ENCODE measurements at regions not wholly inside any gene's neighbourhood (a gene's known extent, or its start where the extent isn't known, plus 50 kb on each side); places are given as distances from the start of the nearest gene placed in this dataset.

GRCh38 chr2:241924069-241924908 is 54.8 kb downstream of the RTP5 start:
- no peak for DNase-seq

- no peak for DNase-seq
These were observed 55.4 kb downstream of the RTP5 start for GRCh38 chr2:241924909-241925250.

GRCh38 chr2:241925277-241925676 is 55.7 kb downstream of the RTP5 start:
- DNase-seq: no peak

GRCh38 chr2:241925821-241926441 is 56.4 kb downstream of the RTP5 start:
- no peak for DNase-seq

- DNase-seq: no peak
These were observed 57.2 kb downstream of the RTP5 start for GRCh38 chr2:241926541-241927311.

GRCh38 chr2:241929551-241930490 is 60.3 kb downstream of the RTP5 start:
- no peak for DNase-seq

GRCh38 chr2:241931084-241931975 is 61.8 kb downstream of the RTP5 start:
- DNase-seq: no peak

- no peak for DNase-seq
These were observed 62.7 kb downstream of the RTP5 start for GRCh38 chr2:241931976-241932898.

GRCh38 chr2:241932899-241933178 is 63.3 kb downstream of the RTP5 start:
- no peak for DNase-seq

GRCh38 chr2:241933179-241933911 is 63.8 kb downstream of the RTP5 start:
- DNase-seq: no peak

- DNase-seq: no peak
These were observed 65.8 kb downstream of the RTP5 start for GRCh38 chr2:241935314-241935713.

- no peak for DNase-seq
These were observed 66.2 kb downstream of the RTP5 start for GRCh38 chr2:241935774-241936173.

GRCh38 chr2:241936457-241937133 is 67.1 kb downstream of the RTP5 start:
- DNase-seq: no peak

- DNase-seq: no peak
These were observed 67.8 kb downstream of the RTP5 start for GRCh38 chr2:241937297-241937696.

GRCh38 chr2:241939541-241939940 is 70.0 kb downstream of the RTP5 start:
- DNase-seq: no peak

GRCh38 chr2:241940329-241940728 is 70.8 kb downstream of the RTP5 start:
- DNase-seq: no peak

- DNase-seq: no peak
These were observed 72.3 kb downstream of the RTP5 start for GRCh38 chr2:241941691-241942301.

- DNase-seq: no peak
These were observed 73.1 kb downstream of the RTP5 start for GRCh38 chr2:241942416-241943208.
